HCT116 (cell line): ENCODE measurements at regions not wholly inside any gene's neighbourhood (a gene's known extent, or its start where the extent isn't known, plus 50 kb on each side); places are given as distances from the start of the nearest gene placed in this dataset.

Experiments used
- ATAC-seq: fragments of 200-7000 bp; cut with Tn5 transposase; 2 replicates; pipeline ENCODE4 v1.9.1; 2020; ENCODE audit warnings: mild to moderate bottlenecking, moderate library complexity
- BruUV-seq: library from RNA; stranded (reverse); fragments of 400-500 nt; replicated peaks from 2 replicates; lab custom pipeline; 2021; lab: Mats Ljungman, UMichigan
- CTCF ChIA-PET: fragments of 300-600 bp; sonication (Branson Sonifier 250); formaldehyde crosslinking; loops from one replicate; lab custom pipeline; 2021; ENCODE audit warnings: antibody characterized with exemption; lab: Charles Lee
- POLR2A ChIA-PET: fragments of 300-600, 350-600 bp; sonication (Branson Sonifier 250); formaldehyde crosslinking; loops from one replicate; lab custom pipeline; 2021; ENCODE audit warnings: antibody characterized with exemption; lab: Charles Lee
- RAD21 ChIA-PET, 2 experiments: fragments of 300-600 bp; sonication (Branson Sonifier 250); formaldehyde crosslinking; loops; one replicate each; lab custom pipeline; 2023; ENCODE audit warnings: low total read pairs in 2 of 2; ENCODE audit not compliant: uncharacterized antibody in 2 of 2, unreplicated experiment in 2 of 2, low non-redundant PET in 1 of 2; lab: Charles Lee
- DNase-seq: peaks from one replicate; pipeline ENCODE4 v3.0.0-alpha.2; 2010; ENCODE audit warnings: low read depth, low spot score
- H2AFZ ChIP-seq: fragments of 200-600 bp; shearing (Covaris generic), sonication (generic); 2 replicates; pipeline ENCODE4 v1.6.1; 2017; ENCODE audit warnings: low read depth, mixed run types, mixed read lengths, antibody characterized with exemption, low read length; ENCODE audit not compliant: poor library complexity, severe bottlenecking
- H3K27ac ChIP-seq: 2 replicates; pipeline ENCODE4 v1.5.1; 2012; ENCODE audit warnings: low read depth, low read length
- H3K27me3 ChIP-seq: fragments of 200-600 bp; sonication (generic); 2 replicates; pipeline ENCODE4 v1.6.1; 2016; ENCODE audit warnings: mixed run types, low read length, mixed read lengths; ENCODE audit not compliant: insufficient read depth
- H3K36me3 ChIP-seq, 2 experiments: fragments of 200-500 bp in 1 of 2; fragments of 200-600 bp in 1 of 2; sonication (Bioruptor generic) in 1 of 2; sonication (generic) in 1 of 2; 2 replicates each; pipeline versions ENCODE4 v1.5.1 to v1.6.1; 2014 to 2016; ENCODE audit warnings: low read length in 2 of 2, inconsistent platforms in 1 of 2, mixed read lengths in 1 of 2, mixed run types in 1 of 2; ENCODE audit not compliant: insufficient read depth in 2 of 2, control insufficient read depth in 1 of 2
- H3K4me1 ChIP-seq, 2 experiments: fragments of 200-600 bp in 1 of 2; sonication (generic) in 1 of 2; 2 replicates each; pipeline versions ENCODE4 v1.5.1 to v1.6.1; 2012 to 2017; ENCODE audit warnings: low read length in 2 of 2, inconsistent platforms in 1 of 2, mild to moderate bottlenecking in 1 of 2, mixed read lengths in 1 of 2, mixed run types in 1 of 2, moderate library complexity in 1 of 2; ENCODE audit not compliant: insufficient read depth in 2 of 2, control insufficient read depth in 1 of 2
- H3K4me2 ChIP-seq: fragments of 200-600 bp; sonication (generic); 2 replicates; pipeline ENCODE4 v1.6.1; 2017; ENCODE audit warnings: mixed run types, low read length, mixed read lengths
- H3K4me3 ChIP-seq, 2 experiments: fragments of 200-600 bp in 1 of 2; sonication (generic) in 1 of 2; replicated peaks in 1 of 2; 2 replicates each; pipeline ENCODE4 v1.5.1; 2011 to 2016; ENCODE audit warnings: low read length in 2 of 2, control low read depth in 1 of 2, low read depth in 1 of 2, mild to moderate bottlenecking in 1 of 2, mixed read lengths in 1 of 2, mixed run types in 1 of 2
- H3K79me2 ChIP-seq: fragments of 200-600 bp; sonication (generic); 2 replicates; pipeline ENCODE4 v1.6.1; 2017; ENCODE audit warnings: mild to moderate bottlenecking, mixed run types, low read length, moderate library complexity, mixed read lengths; ENCODE audit not compliant: insufficient read depth
- H3K9ac ChIP-seq: fragments of 200-600 bp; sonication (generic); 2 replicates; pipeline ENCODE4 v1.6.1; 2016; ENCODE audit warnings: low read length, mixed read lengths
- H3K9me2 ChIP-seq: fragments of 200-600 bp; sonication (generic), shearing (Covaris generic); 2 replicates; pipeline ENCODE4 v1.6.1; 2017; ENCODE audit warnings: mixed run types, mild to moderate bottlenecking, moderate library complexity; ENCODE audit not compliant: insufficient read depth
- H3K9me3 ChIP-seq, 2 experiments: fragments of 200-500 bp in 1 of 2; fragments of 200-600 bp in 1 of 2; sonication (Bioruptor generic) in 1 of 2; sonication (generic) in 1 of 2; 2 replicates each; pipeline ENCODE4 v1.6.1; 2014 to 2017; ENCODE audit warnings: low read length in 2 of 2, mixed read lengths in 2 of 2, inconsistent platforms in 1 of 2, low read depth in 1 of 2, mild to moderate bottlenecking in 1 of 2, mixed run types in 1 of 2, moderate library complexity in 1 of 2; ENCODE audit not compliant: control insufficient read depth in 1 of 2, insufficient read depth in 1 of 2
- H4K20me1 ChIP-seq: fragments of 200-600 bp; sonication (generic), shearing (Covaris generic); 2 replicates; pipeline ENCODE4 v1.6.1; 2017; ENCODE audit warnings: mixed run types, mild to moderate bottlenecking, moderate library complexity; ENCODE audit not compliant: insufficient read depth
- ATF3 ChIP-seq: IDR thresholded peaks from 2 replicates; pipeline ENCODE4 v1.6.1; 2012
- CBX3 ChIP-seq: IDR thresholded peaks from 2 replicates; pipeline ENCODE4 v1.6.1; 2012; ENCODE audit warnings: low read depth
- CEBPB ChIP-seq: IDR thresholded peaks from 2 replicates; pipeline ENCODE4 v1.6.1; 2012; ENCODE audit warnings: low read depth
- EGR1 ChIP-seq: IDR thresholded peaks from 2 replicates; pipeline ENCODE4 v1.6.1; 2012; ENCODE audit warnings: low read depth
- ELF1 ChIP-seq: IDR thresholded peaks from 2 replicates; pipeline ENCODE4 v1.6.1; 2012; ENCODE audit warnings: low read depth, borderline replicate concordance
- EZH2 ChIP-seq: fragments of 200-600 bp; sonication (generic); IDR thresholded peaks from 2 replicates; pipeline ENCODE4 v1.6.1; 2017; ENCODE audit warnings: antibody characterized with exemption, mixed run types
- FOSL1 ChIP-seq: IDR thresholded peaks from 2 replicates; pipeline ENCODE4 v1.6.1; 2012; ENCODE audit warnings: low read depth
- POLR2A ChIP-seq: IDR thresholded peaks from 2 replicates; pipeline ENCODE4 v1.7.0; 2011; ENCODE audit warnings: borderline replicate concordance; ENCODE audit not compliant: insufficient read depth, insufficient read length; ENCODE audit errors: extremely low read depth
- POLR2AphosphoS5 ChIP-seq: IDR thresholded peaks from 2 replicates; pipeline ENCODE4 v1.6.1; 2011; ENCODE audit warnings: mild to moderate bottlenecking, low read depth, low read length, moderate library complexity
- RAD21 ChIP-seq: IDR thresholded peaks from 2 replicates; pipeline ENCODE4 v1.6.1; 2012; ENCODE audit warnings: low read depth, mild to moderate bottlenecking
- REST ChIP-seq: IDR thresholded peaks from 2 replicates; pipeline ENCODE4 v1.6.1; 2012; ENCODE audit warnings: low read depth
- SIN3A ChIP-seq: IDR thresholded peaks from 2 replicates; pipeline ENCODE4 v1.6.1; 2012; ENCODE audit warnings: low read depth
- SP1 ChIP-seq: IDR thresholded peaks from 2 replicates; pipeline ENCODE4 v1.6.1; 2012; ENCODE audit warnings: low read depth
- SRF ChIP-seq: IDR thresholded peaks from 2 replicates; pipeline ENCODE4 v1.6.1; 2012; ENCODE audit warnings: low read depth
- TCF7L2 ChIP-seq: IDR thresholded peaks from 2 replicates; pipeline ENCODE4 v1.7.0; 2011; ENCODE audit warnings: borderline replicate concordance, inconsistent platforms; ENCODE audit not compliant: insufficient read depth, insufficient read length; ENCODE audit errors: extremely low read depth
- YY1 ChIP-seq: IDR thresholded peaks from 2 replicates; pipeline ENCODE4 v1.6.1; 2011; ENCODE audit warnings: low read length, low read depth, moderate library complexity, mild to moderate bottlenecking; ENCODE audit not compliant: insufficient replicate concordance; ENCODE audit errors: extremely low read depth
- ZBTB33 ChIP-seq: IDR thresholded peaks from 2 replicates; pipeline ENCODE4 v1.6.1; 2011; ENCODE audit warnings: mild to moderate bottlenecking, low read length, moderate library complexity; ENCODE audit not compliant: insufficient replicate concordance; ENCODE audit errors: extremely low read depth
- ZNF274 ChIP-seq: fragments of 200-500 bp; sonication (Bioruptor generic); IDR thresholded peaks from 2 replicates; pipeline ENCODE4 v1.6.1; 2014; ENCODE audit warnings: mild to moderate bottlenecking, low read depth, low read length, inconsistent platforms
- intact Hi-C: fragments of 100-400 bp; cut with micrococcal nuclease; formaldehyde crosslinking; loops from 2 replicates; pipeline ENCODE4 v1.10.0; 2022
- TF ChIP-seq, protein P1 (sequence below): IDR thresholded peaks from 2 replicates; pipeline ENCODE4 v1.6.1; 2012
- TF ChIP-seq, protein P2 (sequence below), 3 experiments: fragments of 200-600 bp in 1 of 3; sonication (generic) in 1 of 3; IDR thresholded peaks in 2 of 3; conservative IDR thresholded peaks in 1 of 3; 2 replicates each; pipeline ENCODE4 v1.5.1; 2012 to 2017; ENCODE audit warnings: low read depth in 2 of 3, low read length in 2 of 3, antibody characterized with exemption in 1 of 3, borderline replicate concordance in 1 of 3, control low read depth in 1 of 3, mild to moderate bottlenecking in 1 of 3, mixed read lengths in 1 of 3, mixed run types in 1 of 3, moderate library complexity in 1 of 3; ENCODE audit not compliant: insufficient read depth in 1 of 3

DNA sequence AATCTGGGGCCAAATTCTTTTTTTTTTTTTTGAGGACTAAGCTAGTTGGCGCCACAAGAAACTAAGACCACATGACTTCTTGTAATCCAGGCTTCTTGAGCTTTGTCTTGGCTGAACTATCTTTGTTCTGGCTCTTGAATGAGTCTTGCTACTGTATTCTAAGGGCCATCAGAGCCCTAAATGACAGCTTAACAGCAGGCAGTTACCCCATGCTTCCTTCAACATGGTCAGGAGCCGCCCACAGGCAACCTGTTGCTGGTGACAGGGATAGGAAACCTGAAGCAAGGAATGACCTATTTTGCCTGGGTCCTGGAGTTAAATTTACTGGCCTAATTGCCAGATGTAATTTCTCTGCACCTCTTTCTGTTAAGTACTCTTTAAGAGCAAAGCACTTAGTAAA lies 188.2 kb upstream of the PLXNA2 start:
- ChIA-PET RAD21 (no interaction called here), CTCF (no interaction called here), POLR2A (no interaction called here)
- H3K36me3 ChIP-seq, result no peaks in the 10 kb centered on the region
- no peaks in the 10 kb centered on the region for H3K9me2 ChIP-seq
- H3K9me3 ChIP-seq, result no peaks in the 10 kb centered on the region
- DNase-seq (no peak), ATAC-seq (no peak)
- H3K9ac ChIP-seq, result no peak overlapping the region
- intact Hi-C loops, result no loop called here
- H3K27ac ChIP-seq, result no peak overlapping the region
- H3K4me1 ChIP-seq, result no peaks in the 10 kb centered on the region
- H3K4me3 ChIP-seq, result no peak overlapping the region
- H3K27me3 ChIP-seq, result peaks cover 12% of the 10 kb centered on the region; the same call in 1 of the 2 replicates
- no peaks in the 10 kb centered on the region for H4K20me1 ChIP-seq
- no TSS peak for BruUV-seq
- no peak overlapping the region for H3K4me2 ChIP-seq
- no peaks in the 10 kb centered on the region for H3K79me2 ChIP-seq
- TF ChIP-seq EGR1 (no peak), CBX3 (no peak), ELF1 (no peak), REST (no peak), POLR2A (no peak), FOSL1 (no peak), CEBPB (no peak), ZBTB33 (no peak), YY1 (no peak), SRF (no peak), RAD21 (no peak), ZNF274 (no peak), SIN3A (no peak), SP1 (no peak), ATF3 (no peak), POLR2AphosphoS5 (no peak), TCF7L2 (no peak), EZH2 (no peak)
- TF ChIP-seq, protein P1, sequence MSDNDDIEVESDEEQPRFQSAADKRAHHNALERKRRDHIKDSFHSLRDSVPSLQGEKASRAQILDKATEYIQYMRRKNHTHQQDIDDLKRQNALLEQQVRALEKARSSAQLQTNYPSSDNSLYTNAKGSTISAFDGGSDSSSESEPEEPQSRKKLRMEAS, result no peak
- TF ChIP-seq, protein P2, sequence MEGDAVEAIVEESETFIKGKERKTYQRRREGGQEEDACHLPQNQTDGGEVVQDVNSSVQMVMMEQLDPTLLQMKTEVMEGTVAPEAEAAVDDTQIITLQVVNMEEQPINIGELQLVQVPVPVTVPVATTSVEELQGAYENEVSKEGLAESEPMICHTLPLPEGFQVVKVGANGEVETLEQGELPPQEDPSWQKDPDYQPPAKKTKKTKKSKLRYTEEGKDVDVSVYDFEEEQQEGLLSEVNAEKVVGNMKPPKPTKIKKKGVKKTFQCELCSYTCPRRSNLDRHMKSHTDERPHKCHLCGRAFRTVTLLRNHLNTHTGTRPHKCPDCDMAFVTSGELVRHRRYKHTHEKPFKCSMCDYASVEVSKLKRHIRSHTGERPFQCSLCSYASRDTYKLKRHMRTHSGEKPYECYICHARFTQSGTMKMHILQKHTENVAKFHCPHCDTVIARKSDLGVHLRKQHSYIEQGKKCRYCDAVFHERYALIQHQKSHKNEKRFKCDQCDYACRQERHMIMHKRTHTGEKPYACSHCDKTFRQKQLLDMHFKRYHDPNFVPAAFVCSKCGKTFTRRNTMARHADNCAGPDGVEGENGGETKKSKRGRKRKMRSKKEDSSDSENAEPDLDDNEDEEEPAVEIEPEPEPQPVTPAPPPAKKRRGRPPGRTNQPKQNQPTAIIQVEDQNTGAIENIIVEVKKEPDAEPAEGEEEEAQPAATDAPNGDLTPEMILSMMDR (IDR thresholded peaks at IDR 0.05 in 2 of 3, conservative IDR thresholded peaks at IDR 0.05 in 1 of 3; ENCODE audit: borderline replicate concordance in 1 of 3, insufficient read depth in 1 of 3, low read depth in 2 of 3, low read length in 2 of 3), result no peak
- H2AFZ ChIP-seq, result no peak overlapping the region
